Colonic mucosa (tissue), 4 donors: ENCODE measurements at regions not wholly inside any gene's neighbourhood (a gene's known extent, or its start where the extent isn't known, plus 50 kb on each side); places are given as distances from the start of the nearest gene placed in this dataset.

Experiments used
- DNase-seq: peaks from one replicate; pipeline ENCODE4 v3.0.0-alpha.2; 2020
- H3K27ac ChIP-seq: fragments of 200-600 bp; one replicate; pipeline ENCODE4 v1.8.0; 2021
- H3K27me3 ChIP-seq: fragments of 200-600 bp; one replicate; pipeline ENCODE4 v1.8.0; 2021
- H3K36me3 ChIP-seq: fragments of 200-600 bp; one replicate; pipeline ENCODE4 v1.8.0; 2021
- H3K4me1 ChIP-seq: fragments of 200-600 bp; one replicate; pipeline ENCODE4 v1.8.0; 2021; ENCODE audit warnings: mild to moderate bottlenecking
- H3K4me3 ChIP-seq: fragments of 200-600 bp; one replicate; pipeline ENCODE4 v1.8.0; 2021
- H3K9ac ChIP-seq, 2 donors: one replicate each; pipeline ENCODE4 v1.7.0; 2013; ENCODE audit warnings: control low read depth in 2 of 2, low read depth in 2 of 2, low read length in 2 of 2
- H3K9me3 ChIP-seq: fragments of 200-600 bp; one replicate; pipeline ENCODE4 v1.8.0; 2021
- intact Hi-C: fragments of 100-400 bp; cut with DNase I; formaldehyde crosslinking; loops from one replicate; pipeline ENCODE4 v1.14.1; 2022
- TF ChIP-seq, protein P1 (sequence below): fragments of 200-600 bp; IDR thresholded peaks from one replicate; pipeline ENCODE4 v1.8.0; 2022; ENCODE audit warnings: antibody characterized with exemption, mild to moderate bottlenecking
- donor health status: healthy.
- donor health status: DM: no; HTN: no; CAD: no.
- donor health status: DM: no; HTN: no; CAD: no.

- Histone ChIP-seq H3K27ac (no peak overlapping the region), H3K27me3 (no peaks in the 10 kb centered on the region), H3K9me3 (no peaks in the 10 kb centered on the region), H3K4me1 (no peaks in the 10 kb centered on the region), H3K9ac (no peak overlapping the region), H3K4me3 (no peak overlapping the region), H3K36me3 (no peaks in the 10 kb centered on the region)
- intact Hi-C loops = no loop called here
- TF ChIP-seq, protein P1, sequence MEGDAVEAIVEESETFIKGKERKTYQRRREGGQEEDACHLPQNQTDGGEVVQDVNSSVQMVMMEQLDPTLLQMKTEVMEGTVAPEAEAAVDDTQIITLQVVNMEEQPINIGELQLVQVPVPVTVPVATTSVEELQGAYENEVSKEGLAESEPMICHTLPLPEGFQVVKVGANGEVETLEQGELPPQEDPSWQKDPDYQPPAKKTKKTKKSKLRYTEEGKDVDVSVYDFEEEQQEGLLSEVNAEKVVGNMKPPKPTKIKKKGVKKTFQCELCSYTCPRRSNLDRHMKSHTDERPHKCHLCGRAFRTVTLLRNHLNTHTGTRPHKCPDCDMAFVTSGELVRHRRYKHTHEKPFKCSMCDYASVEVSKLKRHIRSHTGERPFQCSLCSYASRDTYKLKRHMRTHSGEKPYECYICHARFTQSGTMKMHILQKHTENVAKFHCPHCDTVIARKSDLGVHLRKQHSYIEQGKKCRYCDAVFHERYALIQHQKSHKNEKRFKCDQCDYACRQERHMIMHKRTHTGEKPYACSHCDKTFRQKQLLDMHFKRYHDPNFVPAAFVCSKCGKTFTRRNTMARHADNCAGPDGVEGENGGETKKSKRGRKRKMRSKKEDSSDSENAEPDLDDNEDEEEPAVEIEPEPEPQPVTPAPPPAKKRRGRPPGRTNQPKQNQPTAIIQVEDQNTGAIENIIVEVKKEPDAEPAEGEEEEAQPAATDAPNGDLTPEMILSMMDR = no peak
- peak; percentile 4 for DNase-seq
These were observed 887.2 kb downstream of the BRD1 start for GRCh38 chr22:48940266-48941032.

- Histone ChIP-seq H3K9me3 (no peaks in the 10 kb centered on the region), H3K4me1 (no peaks in the 10 kb centered on the region), H3K27ac (no peak overlapping the region), H3K9ac (no peak overlapping the region), H3K27me3 (no peaks in the 10 kb centered on the region), H3K4me3 (no peak overlapping the region), H3K36me3 (no peaks in the 10 kb centered on the region)
- TF ChIP-seq, protein P1 = no peak
- intact Hi-C loops = no loop called here
- peak; percentile 10 for DNase-seq
These were observed 888.0 kb downstream of the BRD1 start for GRCh38 chr22:48939441-48940265.

DNA sequence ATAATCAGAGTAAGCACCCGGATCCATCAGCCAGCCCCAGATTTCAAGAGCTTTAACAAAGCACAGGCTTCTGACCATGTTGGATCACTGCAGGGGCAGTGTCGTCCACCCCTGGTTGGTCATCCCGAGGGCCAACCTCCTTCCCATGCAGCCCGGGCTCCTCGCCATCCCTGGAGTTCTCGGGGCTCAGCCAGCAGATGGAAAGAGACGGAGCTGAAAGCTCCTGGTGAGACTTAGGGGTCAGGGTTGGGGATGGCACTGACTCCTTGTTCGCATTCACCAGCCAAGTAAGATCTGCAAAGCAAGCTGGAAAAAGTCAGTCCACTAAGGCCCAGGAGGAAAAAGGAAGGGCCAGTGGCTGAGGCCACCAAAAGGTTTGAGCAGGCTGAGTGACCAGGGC is 888.9 kb downstream of the BRD1 start:
- H3K4me1 ChIP-seq = no peaks in the 10 kb centered on the region
- no peaks in the 10 kb centered on the region for H3K36me3 ChIP-seq
- no peak overlapping the region for H3K4me3 ChIP-seq
- H3K9me3 ChIP-seq = no peaks in the 10 kb centered on the region
- DNase-seq = peak; percentile 2
- no peak overlapping the region for H3K27ac ChIP-seq
- intact Hi-C loops = no loop called here
- H3K27me3 ChIP-seq = no peaks in the 10 kb centered on the region
- TF ChIP-seq, protein P1 = no peak
- no peak overlapping the region for H3K9ac ChIP-seq

DNA sequence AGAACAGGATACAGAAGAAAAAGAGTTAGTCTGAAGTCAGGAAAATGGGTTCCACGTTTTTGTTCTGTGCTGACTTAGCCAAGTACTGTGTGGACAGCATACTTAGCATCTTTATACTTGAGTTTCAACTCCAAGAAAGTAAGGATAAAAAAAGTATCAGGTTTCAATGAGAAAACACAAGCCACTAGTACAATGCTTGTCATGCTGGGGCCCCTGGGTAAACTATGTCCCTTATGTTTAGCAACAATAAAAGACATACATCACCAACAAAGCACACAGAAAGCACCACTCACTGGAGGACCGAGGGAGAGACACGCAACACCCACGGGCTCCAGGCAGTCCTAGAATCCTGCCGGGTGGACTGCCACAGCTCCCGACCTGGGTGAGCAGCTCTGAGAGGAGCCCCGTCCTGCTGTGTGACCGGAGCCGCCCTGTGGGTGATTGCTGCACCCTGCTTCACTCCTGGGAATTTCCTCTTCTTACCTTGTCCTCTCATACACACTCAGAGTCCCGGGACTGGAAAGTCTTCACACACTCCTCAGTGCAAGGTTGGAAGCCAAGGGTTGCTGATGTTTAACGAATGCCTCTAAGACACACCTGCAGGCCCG is 890.5 kb downstream of the BRD1 start:
- Histone ChIP-seq H3K4me1 (no peaks in the 10 kb centered on the region), H3K9me3 (no peaks in the 10 kb centered on the region), H3K36me3 (no peaks in the 10 kb centered on the region), H3K27ac (no peak overlapping the region), H3K27me3 (no peaks in the 10 kb centered on the region), H3K9ac (no peak overlapping the region), H3K4me3 (no peak overlapping the region)
- peak; percentile 4 for DNase-seq
- TF ChIP-seq, protein P1 = no peak
- intact Hi-C loops = no loop called here

DNA sequence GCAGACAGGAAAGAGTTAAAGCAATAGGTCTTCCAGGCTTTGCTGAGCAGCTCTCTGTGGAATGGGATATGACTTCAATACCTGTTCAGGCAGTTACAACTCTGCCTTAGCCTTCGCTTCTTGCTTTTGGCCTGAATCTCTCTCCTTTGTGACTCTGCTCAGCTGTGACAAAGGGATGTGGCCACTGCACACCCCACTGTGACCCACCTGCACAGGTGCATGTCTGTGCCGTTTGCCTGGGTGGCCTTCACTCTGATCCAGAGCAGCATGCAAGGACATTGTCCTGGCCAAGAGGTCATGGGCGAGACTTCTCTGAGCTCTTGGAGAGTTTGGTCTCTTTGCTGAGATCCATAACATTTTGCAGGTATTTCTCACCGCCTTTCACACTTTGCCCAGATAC is 891.3 kb downstream of the BRD1 start:
- Histone ChIP-seq H3K4me3 (no peak overlapping the region), H3K9me3 (no peaks in the 10 kb centered on the region), H3K36me3 (no peaks in the 10 kb centered on the region), H3K4me1 (no peaks in the 10 kb centered on the region), H3K27ac (no peak overlapping the region), H3K9ac (no peak overlapping the region), H3K27me3 (no peaks in the 10 kb centered on the region)
- peak; percentile 4 for DNase-seq
- TF ChIP-seq, protein P1 = no peak
- intact Hi-C loops = no loop called here
